ENCODE measurements at regions not wholly inside any gene's neighbourhood (a gene's known extent, or its start where the extent isn't known, plus 50 kb on each side); places are given as distances from the start of the nearest gene placed in this dataset.

GRCh38 chr2:200065477-200065876, 110.1 kb downstream of the MAIP1 start:
- TF ChIP-seq CTCF (IDR thresholded peaks at IDR 0.05; ENCODE audit: low read length): no peak
- no peak for TF ChIP-seq EZH2phosphoT487 (IDR thresholded peaks at IDR 0.05; ENCODE audit: low read length)
